ENCODE measurements at regions not wholly inside any gene's neighbourhood (a gene's known extent, or its start where the extent isn't known, plus 50 kb on each side); places are given as distances from the start of the nearest gene placed in this dataset.

DNA sequence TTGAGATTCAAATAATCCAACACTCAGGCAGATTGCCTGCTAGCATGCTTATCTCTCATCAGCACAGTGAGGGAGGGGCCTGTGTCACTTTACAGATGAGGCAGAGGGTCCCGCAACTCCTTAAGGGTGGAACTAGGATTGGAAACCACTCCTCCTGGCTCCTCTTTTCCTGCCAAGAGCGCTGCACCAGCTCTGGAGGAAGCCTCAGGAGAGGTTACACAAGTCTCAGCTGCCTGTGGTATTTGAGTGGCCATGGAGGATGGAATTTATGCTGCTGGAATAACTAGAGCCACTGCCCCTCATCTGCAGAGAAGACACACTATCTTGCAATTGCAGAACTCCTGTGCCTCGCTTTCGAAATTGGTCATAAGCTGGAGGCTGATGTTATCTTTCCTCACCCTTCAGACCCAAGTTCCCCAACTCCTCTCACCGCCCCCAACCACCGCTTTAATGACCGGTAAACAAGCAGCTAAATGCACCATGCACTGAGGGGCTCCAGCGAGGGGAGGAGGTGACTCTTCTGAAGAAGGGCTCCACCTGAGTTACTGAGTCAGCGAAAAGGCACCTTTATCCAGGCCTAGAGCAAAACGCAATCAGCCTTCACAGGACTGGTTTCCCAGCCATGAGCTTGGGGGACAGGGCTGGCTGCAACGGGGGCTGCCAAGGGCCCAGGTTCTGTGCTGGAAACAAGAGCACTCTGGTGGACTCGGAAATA is 245.8 kb downstream of the SOX11 start:
- intact Hi-C loops (cut with DNase I; ENCODE audit: low total_unique reads), result no loop called here
- H3K27ac ChIP-seq, result no peak overlapping the region
- no peak overlapping the region for H3K4me3 ChIP-seq
- no peaks in the 10 kb centered on the region for H3K36me3 ChIP-seq
- no peaks in the 10 kb centered on the region for H3K27me3 ChIP-seq (replicated peaks in 1 of 7)
- no peaks in the 10 kb centered on the region for H3K4me1 ChIP-seq
- H3K9me3 ChIP-seq, result peaks cover 0 to 5% (median 0%) of the 10 kb centered on the region in 8 donors
- 47 to 52% (median 51%) methylated on average over 11 to 12 of the region's 12 CpGs for WGBS, 5 donors
- no peak for DNase-seq
- TF ChIP-seq, protein P1, sequence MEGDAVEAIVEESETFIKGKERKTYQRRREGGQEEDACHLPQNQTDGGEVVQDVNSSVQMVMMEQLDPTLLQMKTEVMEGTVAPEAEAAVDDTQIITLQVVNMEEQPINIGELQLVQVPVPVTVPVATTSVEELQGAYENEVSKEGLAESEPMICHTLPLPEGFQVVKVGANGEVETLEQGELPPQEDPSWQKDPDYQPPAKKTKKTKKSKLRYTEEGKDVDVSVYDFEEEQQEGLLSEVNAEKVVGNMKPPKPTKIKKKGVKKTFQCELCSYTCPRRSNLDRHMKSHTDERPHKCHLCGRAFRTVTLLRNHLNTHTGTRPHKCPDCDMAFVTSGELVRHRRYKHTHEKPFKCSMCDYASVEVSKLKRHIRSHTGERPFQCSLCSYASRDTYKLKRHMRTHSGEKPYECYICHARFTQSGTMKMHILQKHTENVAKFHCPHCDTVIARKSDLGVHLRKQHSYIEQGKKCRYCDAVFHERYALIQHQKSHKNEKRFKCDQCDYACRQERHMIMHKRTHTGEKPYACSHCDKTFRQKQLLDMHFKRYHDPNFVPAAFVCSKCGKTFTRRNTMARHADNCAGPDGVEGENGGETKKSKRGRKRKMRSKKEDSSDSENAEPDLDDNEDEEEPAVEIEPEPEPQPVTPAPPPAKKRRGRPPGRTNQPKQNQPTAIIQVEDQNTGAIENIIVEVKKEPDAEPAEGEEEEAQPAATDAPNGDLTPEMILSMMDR (IDR thresholded peaks at IDR 0.05 in 8 of 11, conservative IDR thresholded peaks at IDR 0.05 in 3 of 11), result no peak
- TF ChIP-seq POLR2AphosphoS5 (IDR thresholded peaks at IDR 0.05) (no peak), POLR2A (IDR thresholded peaks at IDR 0.05) (no peak)

DNA sequence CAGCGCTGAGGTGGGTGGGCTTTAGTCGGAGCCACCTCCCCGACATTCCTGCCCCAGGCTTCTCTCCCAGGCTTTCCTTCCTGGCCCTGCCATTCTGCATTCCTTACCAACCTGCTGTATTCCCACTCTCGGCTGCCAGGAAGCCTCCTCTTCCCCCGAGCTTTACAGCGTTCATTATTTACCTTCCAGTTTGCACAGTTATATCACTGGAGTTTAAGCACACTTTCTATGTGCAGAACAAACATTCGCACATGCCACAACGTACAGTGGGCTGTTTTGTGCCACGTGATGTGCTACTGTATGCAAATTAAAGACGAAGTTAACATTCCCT is 246.3 kb downstream of the SOX11 start:
- Histone ChIP-seq H3K9me3 (peaks cover 0 to 5% (median 0%) of the 10 kb centered on the region in 8 donors), H3K36me3 (no peaks in the 10 kb centered on the region), H3K4me1 (no peaks in the 10 kb centered on the region), H3K4me3 (no peak overlapping the region), H3K27me3 (replicated peaks in 1 of 7) (no peaks in the 10 kb centered on the region), H3K27ac (no peak overlapping the region)
- no peak for DNase-seq
- WGBS, 5 donors, result 54 to 73% (median 62%) methylated on average over 10 of the region's 10 CpGs
- TF ChIP-seq POLR2AphosphoS5 (IDR thresholded peaks at IDR 0.05), result no peak
- TF ChIP-seq POLR2A (IDR thresholded peaks at IDR 0.05), result no peak
- TF ChIP-seq, protein P1 (IDR thresholded peaks at IDR 0.05 in 8 of 11, conservative IDR thresholded peaks at IDR 0.05 in 3 of 11), result no peak
- intact Hi-C loops (cut with DNase I; ENCODE audit: low total_unique reads), result no loop called here

DNA sequence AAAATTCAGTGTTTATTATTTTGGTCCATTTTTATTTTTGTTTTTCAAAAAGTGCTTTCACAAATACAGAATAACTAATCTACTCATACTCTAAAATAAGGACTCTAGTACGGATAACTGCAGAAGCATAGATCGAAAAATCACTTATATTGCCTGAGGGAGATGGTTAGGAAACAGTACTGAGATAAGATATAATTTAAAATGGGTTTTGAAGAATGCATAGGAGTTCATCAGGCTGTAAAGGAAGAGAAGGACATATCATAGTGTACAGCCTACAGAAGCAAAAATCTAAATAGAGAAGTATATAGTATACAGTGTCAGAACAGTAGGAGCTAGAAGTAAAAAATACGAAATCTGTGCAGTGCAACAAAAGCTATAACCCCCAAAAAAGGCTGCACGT is 247.4 kb downstream of the SOX11 start:
- TF ChIP-seq POLR2A (IDR thresholded peaks at IDR 0.05) (no peak), POLR2AphosphoS5 (IDR thresholded peaks at IDR 0.05) (no peak)
- TF ChIP-seq, protein P1 (IDR thresholded peaks at IDR 0.05 in 8 of 11, conservative IDR thresholded peaks at IDR 0.05 in 3 of 11), result no peak
- no peak for DNase-seq
- H3K4me3 ChIP-seq, result no peak overlapping the region
- intact Hi-C loops (cut with DNase I; ENCODE audit: low total_unique reads), result no loop called here
- no peaks in the 10 kb centered on the region for H3K27me3 ChIP-seq (replicated peaks in 1 of 7)
- H3K4me1 ChIP-seq, result no peaks in the 10 kb centered on the region
- WGBS, 5 donors, result 70 to 91% (median 89%) methylated on average over 4 of the region's 4 CpGs
- H3K36me3 ChIP-seq, result no peaks in the 10 kb centered on the region
- H3K27ac ChIP-seq, result no peak overlapping the region
- peaks cover 0 to 5% (median 0%) of the 10 kb centered on the region in 8 donors for H3K9me3 ChIP-seq

DNA sequence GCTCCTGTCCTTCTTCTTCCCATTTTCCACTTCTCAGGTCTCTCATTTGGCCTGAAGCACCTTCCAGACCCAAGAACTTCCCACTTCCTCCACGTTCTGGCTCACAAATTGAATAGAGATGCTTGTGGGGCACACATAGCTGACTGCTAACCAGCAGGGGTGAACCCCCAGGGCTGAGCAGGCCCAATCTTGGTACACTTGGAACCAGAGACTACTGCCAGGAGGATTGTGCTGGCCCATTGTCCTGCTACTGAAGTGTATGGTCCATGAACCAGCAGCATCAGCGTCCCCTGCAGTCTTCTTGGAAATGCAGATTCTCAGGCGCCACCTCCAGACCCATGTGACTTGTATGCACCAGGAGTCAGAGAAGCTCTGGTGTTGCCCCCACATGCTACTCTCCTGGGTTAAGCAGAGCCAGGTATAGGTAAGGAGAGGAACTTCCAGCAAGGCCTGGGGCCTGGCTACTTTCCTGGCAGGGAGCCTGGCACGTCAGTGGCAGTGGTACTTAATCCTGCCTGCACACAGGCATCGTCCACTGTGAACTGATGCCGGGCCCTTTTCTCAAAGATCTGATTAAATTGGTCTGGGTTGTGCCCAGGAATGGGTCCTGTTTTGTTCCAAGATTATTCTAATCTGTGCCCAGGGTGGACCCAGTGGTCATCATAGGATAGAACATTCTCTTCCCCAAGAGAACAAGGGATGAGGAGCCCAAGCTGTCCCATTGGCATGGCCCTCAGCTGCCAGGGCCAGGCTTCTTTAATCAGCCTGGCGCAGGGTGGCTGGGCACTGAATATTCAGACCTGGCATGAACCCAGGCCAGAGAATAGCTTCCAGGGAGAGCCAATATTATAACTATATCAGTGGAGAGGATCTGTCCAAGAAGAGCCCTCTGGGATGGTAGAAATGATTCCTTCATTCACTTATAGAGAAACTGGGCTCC is 248.7 kb downstream of the SOX11 start:
- 81 to 90% (median 84%) methylated on average over 7 of the region's 7 CpGs for WGBS, 5 donors
- no peaks in the 10 kb centered on the region for H3K27me3 ChIP-seq (replicated peaks in 1 of 7)
- H3K36me3 ChIP-seq, result no peaks in the 10 kb centered on the region
- H3K9me3 ChIP-seq, result peaks cover 0 to 5% (median 0%) of the 10 kb centered on the region in 8 donors
- no peak for DNase-seq
- intact Hi-C loops (cut with DNase I; ENCODE audit: low total_unique reads), result no loop called here
- no peak overlapping the region for H3K27ac ChIP-seq
- TF ChIP-seq POLR2A (IDR thresholded peaks at IDR 0.05) (no peak), POLR2AphosphoS5 (IDR thresholded peaks at IDR 0.05) (no peak)
- TF ChIP-seq, protein P1 (IDR thresholded peaks at IDR 0.05 in 8 of 11, conservative IDR thresholded peaks at IDR 0.05 in 3 of 11), result no peak
- H3K4me1 ChIP-seq, result no peaks in the 10 kb centered on the region
- H3K4me3 ChIP-seq, result no peak overlapping the region

Measured in spleen (tissue), 11 donors.